ENCODE measurements at regions not wholly inside any gene's neighbourhood (a gene's known extent, or its start where the extent isn't known, plus 50 kb on each side); places are given as distances from the start of the nearest gene placed in this dataset.

DNA sequence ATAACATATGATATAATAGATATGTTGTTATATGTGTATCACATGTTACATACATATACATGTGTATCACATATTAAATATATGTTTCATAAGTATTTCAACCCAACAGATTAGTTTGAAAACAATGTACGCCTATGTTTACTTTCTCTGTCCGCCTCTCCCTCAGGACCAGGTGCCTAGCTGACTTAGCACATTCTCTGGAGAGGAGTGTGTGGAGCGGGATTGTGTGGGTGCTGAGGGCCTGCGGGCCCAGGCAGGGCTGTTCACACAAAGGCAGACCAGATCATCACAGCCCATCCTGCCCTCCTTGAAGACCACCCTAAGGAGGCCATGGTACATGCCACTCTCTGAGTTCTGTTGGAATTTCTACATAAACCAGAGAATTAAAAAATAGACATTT, 81.0 kb downstream of the PLXNA1 start:
- Histone ChIP-seq H3K79me2 (ENCODE audit: insufficient read depth, low read length) (no peaks in the 10 kb centered on the region), H4K20me1 (ENCODE audit: control insufficient read depth, insufficient read depth, insufficient read length) (no peaks in the 10 kb centered on the region), H3K27ac (ENCODE audit: insufficient read length, low read depth, low read length) (no peak overlapping the region), H2BK20ac (ENCODE audit: low read depth, low read length, poor library complexity, severe bottlenecking) (no peak overlapping the region), H3K23me2 (ENCODE audit: insufficient read length, low read depth, low read length, poor library complexity, severe bottlenecking) (no peaks in the 10 kb centered on the region), H3K56ac (ENCODE audit: insufficient read length, low read depth, low read length) (no peak overlapping the region), H4K5ac (ENCODE audit: insufficient read length, low read depth, low read length) (no peak overlapping the region), H3K23ac (ENCODE audit: insufficient read length, low read depth, low read length) (no peak overlapping the region), H2AFZ (ENCODE audit: low read length) (no peak overlapping the region), H3K9me3 (ENCODE audit: control insufficient read depth, low read depth, low read length) (no peaks in the 10 kb centered on the region), H4K8ac (replicated peaks; ENCODE audit: insufficient read length, low read depth, low read length) (no peak overlapping the region), H3T11ph (ENCODE audit: low read length) (no peak overlapping the region), H2BK12ac (ENCODE audit: insufficient read length, low read depth, low read length) (no peak overlapping the region), H3K4me1 (ENCODE audit: insufficient read depth, low read length) (no peaks in the 10 kb centered on the region), H3K9ac (ENCODE audit: extremely low read depth, insufficient read length, low read length) (no peak overlapping the region), H2BK5ac (ENCODE audit: insufficient read length, low read length) (no peak overlapping the region), H2BK15ac (ENCODE audit: low read depth, low read length) (no peak overlapping the region), H3K4me2 (ENCODE audit: insufficient read depth, insufficient read length, low read length) (no peak overlapping the region), H3K79me1 (ENCODE audit: insufficient read depth, low read depth, low read length, poor library complexity, severe bottlenecking) (no peaks in the 10 kb centered on the region), H3K27me3 (ENCODE audit: insufficient read depth, low read length) (no peaks in the 10 kb centered on the region), H2AK5ac (ENCODE audit: insufficient read length, low read length) (no peak overlapping the region), H3K18ac (ENCODE audit: insufficient read length, low read depth, low read length) (no peak overlapping the region), H3K4ac (ENCODE audit: low read depth, low read length) (no peak overlapping the region), H2BK120ac (ENCODE audit: low read depth, low read length, poor library complexity, severe bottlenecking) (no peak overlapping the region), H4K91ac (ENCODE audit: insufficient read length, low read depth, low read length) (no peak overlapping the region), H3K14ac (ENCODE audit: insufficient read depth, low read length) (no peak overlapping the region)
- Mint-ChIP-seq H3K27me3 (ENCODE audit: low read depth) (no peaks in the 10 kb centered on the region; the same call in none of the 2 replicates), H3K36me3 (ENCODE audit: insufficient read depth in 1 of 3, low read depth in 3 of 3) (no peaks in the 10 kb centered on the region), H3K9me3 (no peaks in the 10 kb centered on the region), H3K27ac (no peak overlapping the region; a peak in 1 of 7 replicates), H3K4me3 (no peak overlapping the region), H3K4me1 (peaks cover 9 to 11% of the 10 kb centered on the region in 2 experiments)
- TF ChIP-seq, protein P1, sequence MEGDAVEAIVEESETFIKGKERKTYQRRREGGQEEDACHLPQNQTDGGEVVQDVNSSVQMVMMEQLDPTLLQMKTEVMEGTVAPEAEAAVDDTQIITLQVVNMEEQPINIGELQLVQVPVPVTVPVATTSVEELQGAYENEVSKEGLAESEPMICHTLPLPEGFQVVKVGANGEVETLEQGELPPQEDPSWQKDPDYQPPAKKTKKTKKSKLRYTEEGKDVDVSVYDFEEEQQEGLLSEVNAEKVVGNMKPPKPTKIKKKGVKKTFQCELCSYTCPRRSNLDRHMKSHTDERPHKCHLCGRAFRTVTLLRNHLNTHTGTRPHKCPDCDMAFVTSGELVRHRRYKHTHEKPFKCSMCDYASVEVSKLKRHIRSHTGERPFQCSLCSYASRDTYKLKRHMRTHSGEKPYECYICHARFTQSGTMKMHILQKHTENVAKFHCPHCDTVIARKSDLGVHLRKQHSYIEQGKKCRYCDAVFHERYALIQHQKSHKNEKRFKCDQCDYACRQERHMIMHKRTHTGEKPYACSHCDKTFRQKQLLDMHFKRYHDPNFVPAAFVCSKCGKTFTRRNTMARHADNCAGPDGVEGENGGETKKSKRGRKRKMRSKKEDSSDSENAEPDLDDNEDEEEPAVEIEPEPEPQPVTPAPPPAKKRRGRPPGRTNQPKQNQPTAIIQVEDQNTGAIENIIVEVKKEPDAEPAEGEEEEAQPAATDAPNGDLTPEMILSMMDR (conservative IDR thresholded peaks at IDR 0.05) = no peak
- DNase-seq = no peak
- no CpG with 5 or more reads among the region's 4 CpGs for WGBS (ENCODE audit: extremely low coverage, insufficient read length, low lambda C conversion rate)

Measured in H9 (cell line).